H1 (cell line): ENCODE measurements at regions not wholly inside any gene's neighbourhood (a gene's known extent, or its start where the extent isn't known, plus 50 kb on each side); places are given as distances from the start of the nearest gene placed in this dataset.

ENCODE experiments used
- CTCF ChIA-PET: fragments of 300-600 bp; sonication (Branson Sonifier 250); formaldehyde crosslinking; loops from one replicate; lab custom pipeline; 2021; ENCODE audit not compliant: partially characterized antibody; lab: Charles Lee
- POLR2A ChIA-PET: fragments of 300-600 bp; sonication (Branson Sonifier 250); formaldehyde crosslinking; loops from one replicate; lab custom pipeline; 2021; ENCODE audit warnings: inconsistent platforms; ENCODE audit not compliant: partially characterized antibody; lab: Charles Lee
- DNase-seq, 2 experiments: peaks; one replicate each; pipeline versions ENCODE4 v3.0.0 to v3.0.0-alpha.2; 2010 to 2022; ENCODE audit warnings: low spot score in 2 of 2, low read depth in 1 of 2, mixed read lengths in 1 of 2
- FAIRE-seq: peaks from 2 replicates; lab custom pipeline; 2011; peaks lifted over from hg19 to GRCh38; lab: Jason Lieb, UNC
- H2AFZ ChIP-seq: 2 replicates; pipeline ENCODE4 v1.8.1; 2012; ENCODE audit warnings: low read length, inconsistent platforms
- H2AK5ac ChIP-seq: 2 replicates; pipeline ENCODE4 v1.6.1; 2013; ENCODE audit warnings: low read depth, low read length
- H2BK120ac ChIP-seq: replicated peaks from 2 replicates; pipeline ENCODE3; 2013; ENCODE audit warnings: low read depth, low read length, inconsistent platforms
- H2BK12ac ChIP-seq: 2 replicates; pipeline ENCODE4 v1.6.1; 2013; ENCODE audit warnings: low read depth, low read length
- H2BK15ac ChIP-seq: 2 replicates; pipeline ENCODE4 v1.6.1; 2013; ENCODE audit warnings: low read length
- H2BK20ac ChIP-seq: 2 replicates; pipeline ENCODE4 v1.6.1; 2013; ENCODE audit warnings: low read length
- H2BK5ac ChIP-seq: 2 replicates; pipeline ENCODE4 v1.6.1; 2013; ENCODE audit warnings: low read depth, low read length
- H3K14ac ChIP-seq: 2 replicates; pipeline ENCODE4 v1.6.1; 2013; ENCODE audit warnings: inconsistent platforms; ENCODE audit not compliant: insufficient read length
- H3K18ac ChIP-seq: 2 replicates; pipeline ENCODE4 v1.6.1; 2013; ENCODE audit warnings: low read length; ENCODE audit errors: extremely low read depth
- H3K23ac ChIP-seq: 2 replicates; pipeline ENCODE4 v1.6.1; 2013; ENCODE audit warnings: inconsistent platforms; ENCODE audit not compliant: insufficient read length
- H3K23me2 ChIP-seq: 2 replicates; pipeline ENCODE4 v1.6.1; 2013; ENCODE audit warnings: low read depth, low read length
- H3K27ac ChIP-seq: 2 replicates; pipeline ENCODE4 v1.6.1; 2011; ENCODE audit warnings: low read depth, low read length, inconsistent platforms
- H3K27me3 ChIP-seq, 4 experiments: replicated peaks in 1 of 4; 1 replicate in 1 of 4; 2 replicates in 3 of 4; pipeline versions ENCODE4 v1.6.1 to v1.8.1; 2011 to 2013; ENCODE audit warnings: low read length in 3 of 4, mild to moderate bottlenecking in 3 of 4, inconsistent platforms in 2 of 4, mixed read lengths in 2 of 4, moderate library complexity in 1 of 4; ENCODE audit not compliant: control insufficient read depth in 3 of 4, insufficient read depth in 3 of 4; ENCODE audit errors: extremely low read depth in 1 of 4
- H3K36me3 ChIP-seq, 4 experiments: 2 replicates each; pipeline versions ENCODE4 v1.6.1 to v1.8.1; 2011 to 2013; ENCODE audit warnings: mild to moderate bottlenecking in 4 of 4, low read length in 3 of 4, moderate library complexity in 2 of 4, control low read depth in 1 of 4, inconsistent platforms in 1 of 4; ENCODE audit not compliant: insufficient read depth in 4 of 4, control insufficient read depth in 2 of 4
- H3K4ac ChIP-seq: replicated peaks from 2 replicates; pipeline ENCODE3; 2013; ENCODE audit warnings: low read length, low read depth, mixed read lengths, inconsistent platforms; ENCODE audit not compliant: insufficient read length
- H3K4me1 ChIP-seq, 4 experiments: replicated peaks in 1 of 4; 1 replicate in 1 of 4; 2 replicates in 3 of 4; pipeline versions ENCODE4 v1.6.1 to v1.8.1; 2011 to 2013; ENCODE audit warnings: low read length in 3 of 4, inconsistent platforms in 2 of 4, mixed read lengths in 1 of 4; ENCODE audit not compliant: insufficient read depth in 4 of 4, control insufficient read depth in 3 of 4
- H3K4me2 ChIP-seq, 2 experiments: 2 replicates each; pipeline versions ENCODE4 v1.6.1 to v1.8.1; 2011 to 2013; ENCODE audit warnings: low read depth in 2 of 2, low read length in 2 of 2, control low read depth in 1 of 2, inconsistent platforms in 1 of 2, mild to moderate bottlenecking in 1 of 2; ENCODE audit not compliant: insufficient read depth in 1 of 2
- H3K4me3 ChIP-seq, 4 experiments: fragments of 200-600, 300-600 bp in 1 of 4; sonication (generic), shearing (Covaris generic), sonication (Bioruptor Twin) in 1 of 4; 2 replicates each; pipeline versions ENCODE4 v1.5.1 to v1.8.1; 2011 to 2016; ENCODE audit warnings: low read length in 4 of 4, low read depth in 3 of 4, control low read depth in 2 of 4, inconsistent platforms in 2 of 4, mild to moderate bottlenecking in 2 of 4, mixed read lengths in 1 of 4, moderate library complexity in 1 of 4; ENCODE audit not compliant: insufficient read depth in 2 of 4; ENCODE audit errors: extremely low read depth in 1 of 4
- H3K56ac ChIP-seq: replicated peaks from 2 replicates; pipeline ENCODE3; 2013; ENCODE audit warnings: low read depth, mild to moderate bottlenecking, mixed read lengths, low read length, inconsistent platforms; ENCODE audit not compliant: insufficient read length
- H3K79me1 ChIP-seq: 2 replicates; pipeline ENCODE4 v1.6.1; 2013; ENCODE audit warnings: low read depth, low read length, control low read depth
- H3K79me2 ChIP-seq, 2 experiments: 2 replicates each; pipeline versions ENCODE4 v1.6.1 to v1.8.1; 2012 to 2013; ENCODE audit warnings: low read length in 2 of 2, mild to moderate bottlenecking in 2 of 2, inconsistent platforms in 1 of 2; ENCODE audit not compliant: insufficient read depth in 2 of 2, control insufficient read depth in 1 of 2
- H3K9ac ChIP-seq, 4 experiments: replicated peaks in 1 of 4; 1 replicate in 1 of 4; 2 replicates in 3 of 4; pipeline versions ENCODE4 v1.6.1 to v1.8.1; 2011 to 2013; ENCODE audit warnings: low read depth in 3 of 4, low read length in 3 of 4, control low read depth in 2 of 4, mild to moderate bottlenecking in 2 of 4, moderate library complexity in 2 of 4, inconsistent platforms in 1 of 4; ENCODE audit errors: extremely low read depth in 1 of 4
- H3K9me3 ChIP-seq, 2 experiments: 2 replicates each; pipeline versions ENCODE4 v1.6.1 to v1.8.1; 2012 to 2013; ENCODE audit warnings: mild to moderate bottlenecking in 2 of 2, moderate library complexity in 2 of 2, control low read depth in 1 of 2, inconsistent platforms in 1 of 2, low read depth in 1 of 2, low read length in 1 of 2, mixed read lengths in 1 of 2; ENCODE audit not compliant: insufficient read depth in 2 of 2
- H4K20me1 ChIP-seq, 2 experiments: replicated peaks in 1 of 2; 2 replicates each; pipeline versions ENCODE3 to v1.8.1; 2011 to 2013; ENCODE audit warnings: inconsistent platforms in 2 of 2, low read length in 2 of 2, mild to moderate bottlenecking in 1 of 2; ENCODE audit not compliant: insufficient read depth in 2 of 2, control insufficient read depth in 1 of 2
- H4K5ac ChIP-seq: 2 replicates; pipeline ENCODE4 v1.6.1; 2013; ENCODE audit warnings: low read length, low read depth, mixed read lengths, inconsistent platforms; ENCODE audit not compliant: insufficient read length
- H4K8ac ChIP-seq: 2 replicates; pipeline ENCODE4 v1.8.0; 2013; ENCODE audit warnings: mild to moderate bottlenecking, moderate library complexity, low read length, inconsistent platforms; ENCODE audit not compliant: insufficient read depth; ENCODE audit errors: extremely low read depth
- H4K91ac ChIP-seq: replicated peaks from 2 replicates; pipeline ENCODE3; 2013; ENCODE audit warnings: low read length, mixed read lengths, inconsistent platforms; ENCODE audit not compliant: insufficient read length
- CBX5 ChIP-seq: fragments of 300-800, 300-1000 bp; sonication (generic); IDR thresholded peaks from 2 replicates; pipeline ENCODE4 v1.7.1; 2016; ENCODE audit warnings: antibody characterized with exemption, low read length, low read depth
- KDM1A ChIP-seq: fragments of 200-600, 300-600 bp; sonication (generic); IDR thresholded peaks from 2 replicates; pipeline ENCODE4 v1.7.1; 2016; ENCODE audit warnings: mild to moderate bottlenecking, low read length, borderline replicate concordance
- RAD21 ChIP-seq, 2 experiments: IDR thresholded peaks in 1 of 2; conservative IDR thresholded peaks in 1 of 2; 2 replicates each; pipeline ENCODE4 v1.6.1; 2011; ENCODE audit warnings: low read depth in 2 of 2, low read length in 2 of 2, improper control_type of control experiment in 1 of 2, inconsistent platforms in 1 of 2, mild to moderate bottlenecking in 1 of 2, moderate library complexity in 1 of 2
- TEAD4 ChIP-seq: IDR thresholded peaks from 2 replicates; pipeline ENCODE4 v1.6.1; 2012; ENCODE audit warnings: low read depth, low read length, inconsistent platforms, mixed read lengths
- WGBS, 2 experiments: shearing (Covaris generic) in 1 of 2; methylation state at CpG; one replicate each; pipeline versions ENCODE4 v1.1.6 to v1.1.7; 2013 to 2015; ENCODE audit warnings: low lambda C conversion rate in 2 of 2, mixed read lengths in 2 of 2, inconsistent platforms in 1 of 2, low coverage in 1 of 2, missing lambda C conversion rate in 1 of 2; ENCODE audit not compliant: insufficient replicate concordance in 2 of 2, insufficient coverage in 1 of 2, insufficient read length in 1 of 2; ENCODE audit errors: extremely low coverage in 1 of 2, missing lambda C conversion rate in 1 of 2; 5-methylcytosine and 5-hydroxymethylcytosine counted together
- TF ChIP-seq, protein P1 (sequence below), 3 experiments: IDR thresholded peaks; 1 replicate in 2 of 3; 2 replicates in 1 of 3; pipeline versions ENCODE4 v1.5.1 to v1.6.1; 2011; ENCODE audit warnings: low read length in 3 of 3, mild to moderate bottlenecking in 3 of 3, inconsistent platforms in 2 of 3, low read depth in 1 of 3, moderate library complexity in 1 of 3; ENCODE audit not compliant: insufficient read depth in 1 of 3; ENCODE audit errors: control extremely low read depth in 1 of 3

DNA sequence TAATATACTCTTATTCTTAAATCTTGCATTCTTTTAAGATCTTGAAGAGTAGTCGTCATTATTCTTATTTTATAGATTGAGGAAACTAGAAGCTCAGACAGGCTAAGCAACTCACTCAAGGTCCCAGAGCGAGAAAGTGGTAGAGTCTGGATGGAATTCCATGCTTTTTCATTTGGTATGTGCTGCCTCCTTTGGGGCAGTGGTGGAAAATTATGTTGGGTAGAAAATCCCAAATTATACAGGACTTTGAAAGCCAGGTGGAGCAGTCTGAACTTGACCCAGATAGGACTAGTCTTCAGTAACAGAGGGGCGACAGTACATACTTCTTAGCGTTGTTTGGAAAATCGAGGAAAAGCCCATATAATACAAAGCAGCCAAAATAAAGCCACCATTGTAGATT, 205.6 kb downstream of the ATG4C start:
- Histone ChIP-seq H3K4me1 (peaks cover 0 to 3% (median 0%) of the 10 kb centered on the region in 4 experiments; a peak in 2 of 7 replicates), H2BK15ac (no peak overlapping the region), H2BK5ac (no peak overlapping the region), H3K4ac (no peak overlapping the region), H3K23ac (no peak overlapping the region), H3K56ac (no peak overlapping the region), H4K8ac (no peak overlapping the region), H4K20me1 (no peaks in the 10 kb centered on the region), H2BK120ac (no peak overlapping the region), H3K79me2 (no peaks in the 10 kb centered on the region), H3K9me3 (no peaks in the 10 kb centered on the region), H3K23me2 (peaks cover 2% of the 10 kb centered on the region; the same call in 1 of the 2 replicates), H3K9ac (no peak overlapping the region), H3K4me2 (no peak overlapping the region), H4K5ac (no peak overlapping the region), H3K27me3 (no peaks in the 10 kb centered on the region), H3K79me1 (no peaks in the 10 kb centered on the region), H3K4me3 (no peak overlapping the region), H2AK5ac (no peak overlapping the region), H2BK12ac (no peak overlapping the region), H3K36me3 (no peaks in the 10 kb centered on the region), H4K91ac (no peak overlapping the region), H2BK20ac (no peak overlapping the region), H3K27ac (no peak overlapping the region), H3K18ac (no peak overlapping the region), H3K14ac (no peak overlapping the region), H2AFZ (no peak overlapping the region)
- no peak for DNase-seq
- WGBS, 2 experiments = 90% methylated on average over 5 of the region's 5 CpGs; no CpG with 5 or more reads in 1 of the 2 experiments
- ChIA-PET CTCF (interaction anchor here (0.8 to 6.0 kb wide), 14 partner anchors 9 to 148 kb away, joined by 3 to 35 read pairs (median 6); no protein-coding TSS in a partner anchor), POLR2A (no interaction called here)
- no peak for FAIRE-seq
- no peak for TF ChIP-seq KDM1A
- 0 out of 2 replicates have a peak, but pooled peaks have one; percentile 47 for TF ChIP-seq TEAD4
- peak; percentile 63 to 68 for TF ChIP-seq RAD21 (IDR thresholded peaks at IDR 0.05 in 1 of 2, conservative IDR thresholded peaks at IDR 0.05 in 1 of 2; ENCODE audit: low read depth in 2 of 2, low read length in 2 of 2)
- TF ChIP-seq CBX5 = no peak
- TF ChIP-seq, protein P1, sequence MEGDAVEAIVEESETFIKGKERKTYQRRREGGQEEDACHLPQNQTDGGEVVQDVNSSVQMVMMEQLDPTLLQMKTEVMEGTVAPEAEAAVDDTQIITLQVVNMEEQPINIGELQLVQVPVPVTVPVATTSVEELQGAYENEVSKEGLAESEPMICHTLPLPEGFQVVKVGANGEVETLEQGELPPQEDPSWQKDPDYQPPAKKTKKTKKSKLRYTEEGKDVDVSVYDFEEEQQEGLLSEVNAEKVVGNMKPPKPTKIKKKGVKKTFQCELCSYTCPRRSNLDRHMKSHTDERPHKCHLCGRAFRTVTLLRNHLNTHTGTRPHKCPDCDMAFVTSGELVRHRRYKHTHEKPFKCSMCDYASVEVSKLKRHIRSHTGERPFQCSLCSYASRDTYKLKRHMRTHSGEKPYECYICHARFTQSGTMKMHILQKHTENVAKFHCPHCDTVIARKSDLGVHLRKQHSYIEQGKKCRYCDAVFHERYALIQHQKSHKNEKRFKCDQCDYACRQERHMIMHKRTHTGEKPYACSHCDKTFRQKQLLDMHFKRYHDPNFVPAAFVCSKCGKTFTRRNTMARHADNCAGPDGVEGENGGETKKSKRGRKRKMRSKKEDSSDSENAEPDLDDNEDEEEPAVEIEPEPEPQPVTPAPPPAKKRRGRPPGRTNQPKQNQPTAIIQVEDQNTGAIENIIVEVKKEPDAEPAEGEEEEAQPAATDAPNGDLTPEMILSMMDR (IDR thresholded peaks at IDR 0.05; ENCODE audit: control extremely low read depth in 1 of 3, insufficient read depth in 1 of 3, low read depth in 1 of 3, low read length in 3 of 3) = peak in 2 of 3 experiments; percentile 56 to 78; a peak in 3 of 4 replicates
